ENCODE measurements at regions not wholly inside any gene's neighbourhood (a gene's known extent, or its start where the extent isn't known, plus 50 kb on each side); places are given as distances from the start of the nearest gene placed in this dataset.
"Not testable (repeated sequence)": the region's sequence is repeated elsewhere in the genome, so short reads cannot be mapped to it uniquely, and the experiment has no call there.

DNA sequence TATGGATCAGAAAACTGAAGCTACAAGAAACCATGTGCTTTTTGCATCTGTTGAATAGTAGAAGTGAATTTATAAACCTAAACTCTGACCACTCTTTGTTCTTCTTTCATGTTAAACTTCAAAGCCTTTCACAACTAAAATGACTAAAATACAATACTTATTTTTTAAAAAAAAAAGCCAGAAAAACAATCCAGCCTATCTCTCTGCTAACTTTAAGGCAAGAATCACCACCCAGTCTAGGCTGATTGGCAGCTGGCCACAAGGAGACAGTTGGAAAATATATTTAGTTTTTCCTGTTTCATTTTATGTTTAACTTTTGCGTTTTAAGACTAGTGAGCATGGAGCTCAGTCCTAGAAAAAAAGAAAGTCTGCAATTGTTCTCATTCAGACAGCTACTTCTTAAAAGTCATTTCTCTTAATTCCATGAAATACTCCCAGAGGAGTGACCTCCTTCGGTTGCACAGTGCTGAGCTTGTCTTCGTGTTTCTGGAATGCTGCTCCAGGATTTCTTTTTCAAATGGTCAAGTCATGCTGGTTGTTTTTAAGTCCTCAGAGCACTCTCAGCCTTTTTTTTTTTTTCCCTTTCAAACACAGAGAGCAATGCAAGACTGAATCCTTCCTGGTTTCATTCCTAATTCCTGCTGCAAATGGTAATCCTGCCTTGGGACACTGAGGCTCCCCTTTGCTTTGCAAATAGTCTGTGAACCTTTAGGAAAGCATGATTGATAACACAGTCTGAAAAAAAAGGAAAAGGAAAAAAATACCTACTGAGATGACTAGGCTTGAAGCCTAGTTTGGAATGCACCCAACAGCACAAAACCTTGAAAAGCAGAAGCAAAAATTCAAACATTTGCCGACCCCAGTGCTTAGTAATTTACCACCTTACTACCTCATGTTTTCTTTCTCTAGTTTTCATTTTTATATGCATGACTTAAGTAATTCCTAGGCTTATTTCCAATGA is 233.3 kb upstream of the DAAM1 start:
- no peak for DNase-seq

DNA sequence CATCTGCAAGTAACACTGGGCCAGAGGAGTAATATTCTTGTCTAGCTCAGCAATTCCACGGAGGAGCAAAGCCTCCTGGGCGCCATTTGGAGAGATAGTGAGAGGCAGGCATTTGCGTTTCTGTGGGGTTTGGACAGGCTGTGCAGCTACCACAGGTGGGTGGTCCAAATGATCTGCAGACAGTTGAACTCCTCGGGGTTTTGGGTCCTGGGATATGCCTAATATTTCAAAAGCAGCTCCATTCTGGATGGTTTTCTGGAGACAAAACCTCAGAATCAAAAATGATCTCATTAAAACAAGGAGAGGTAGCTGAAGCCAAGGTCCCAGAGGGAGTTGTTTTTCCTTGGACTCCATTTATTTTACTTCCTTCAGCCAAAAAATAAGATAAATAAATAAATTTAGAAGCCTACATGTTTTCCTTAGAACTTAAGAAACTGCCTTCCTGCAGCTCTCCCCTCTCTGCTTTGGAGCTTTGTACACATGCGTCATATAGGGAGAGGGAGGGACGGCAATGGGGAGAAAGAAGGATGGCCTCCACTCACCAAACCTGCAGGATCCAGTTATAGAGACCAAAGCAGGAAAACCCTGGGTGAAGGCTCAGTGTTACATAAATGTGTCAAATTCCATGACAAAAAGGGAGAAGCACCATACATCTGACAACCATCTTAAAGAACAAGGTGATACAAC is 227.3 kb upstream of the DAAM1 start:
- no peak for DNase-seq

DNA sequence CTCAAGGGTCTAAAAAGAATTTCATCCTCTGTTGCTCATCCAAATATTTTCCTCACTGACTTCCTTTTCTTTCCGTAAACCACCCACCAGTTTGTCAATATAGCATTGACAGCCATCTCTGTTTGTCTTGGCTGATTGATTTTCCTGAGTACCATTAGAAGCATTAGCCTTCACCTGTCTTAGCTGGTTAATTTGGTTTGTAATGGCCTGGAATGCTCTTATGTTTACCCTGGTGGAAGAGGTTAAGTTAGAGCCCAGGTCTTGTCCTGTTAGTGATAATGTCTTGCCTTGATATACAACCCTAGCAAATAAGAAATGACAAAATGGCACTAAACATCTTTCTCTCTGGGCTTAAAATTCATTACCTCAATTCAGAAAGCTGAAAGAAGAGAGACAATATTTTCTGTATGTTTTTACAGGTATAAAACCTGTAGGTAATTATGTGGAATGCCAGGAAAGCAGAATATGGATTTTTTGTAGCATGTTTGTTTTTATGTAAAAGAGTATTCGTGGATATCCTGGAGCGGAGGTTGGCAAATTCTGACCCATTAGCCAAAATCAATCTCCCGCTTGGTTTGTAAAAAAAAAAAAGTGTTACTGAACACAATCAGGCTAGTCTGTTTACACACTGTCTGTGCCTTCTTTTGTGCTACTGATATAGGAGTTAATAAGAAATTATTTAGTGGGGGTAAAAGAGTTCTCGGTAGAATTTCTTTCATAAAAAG is 224.4 kb upstream of the DAAM1 start:
- no peak for DNase-seq

DNA sequence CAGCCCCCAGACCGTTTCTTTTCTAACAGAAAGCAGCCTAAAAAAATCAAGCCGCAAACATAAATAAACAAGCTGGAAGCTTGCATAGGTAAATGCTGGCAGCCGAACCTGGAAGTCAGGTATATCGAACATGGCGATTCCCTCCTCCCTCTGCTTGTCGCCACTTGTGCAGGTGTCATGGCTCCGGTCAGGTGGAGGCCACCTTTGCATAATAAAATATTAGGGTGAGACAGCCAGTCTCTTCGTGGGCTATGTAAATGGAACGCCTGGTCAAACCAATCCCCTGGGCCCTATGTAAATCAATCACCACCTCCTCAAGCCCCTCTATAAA is 223.9 kb upstream of the DAAM1 start:
- DNase-seq = no peak

- no peak for DNase-seq
Measured at GRCh38 chr14:58965601-58966000, 222.9 kb upstream of the DAAM1 start.

DNA sequence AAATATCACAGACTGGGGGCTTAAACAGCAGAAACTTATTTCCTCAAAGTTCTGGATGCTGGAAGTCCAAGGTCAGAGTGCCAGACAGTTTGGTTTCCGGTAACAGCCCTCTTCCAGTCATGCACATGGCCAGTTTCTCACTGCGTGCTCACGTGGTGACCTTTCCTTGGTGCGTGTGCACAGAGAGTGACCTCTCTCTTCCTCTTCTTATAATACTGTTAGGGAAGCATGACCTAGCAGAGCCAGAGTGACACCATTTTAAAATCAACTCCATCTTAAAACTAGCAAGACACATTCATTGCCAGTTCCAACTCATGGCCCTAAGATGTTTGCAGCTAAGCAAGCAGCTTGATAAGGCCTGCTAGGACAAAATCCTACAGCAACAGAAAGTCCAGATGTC is 221.5 kb upstream of the DAAM1 start:
- no peak for DNase-seq

DNA sequence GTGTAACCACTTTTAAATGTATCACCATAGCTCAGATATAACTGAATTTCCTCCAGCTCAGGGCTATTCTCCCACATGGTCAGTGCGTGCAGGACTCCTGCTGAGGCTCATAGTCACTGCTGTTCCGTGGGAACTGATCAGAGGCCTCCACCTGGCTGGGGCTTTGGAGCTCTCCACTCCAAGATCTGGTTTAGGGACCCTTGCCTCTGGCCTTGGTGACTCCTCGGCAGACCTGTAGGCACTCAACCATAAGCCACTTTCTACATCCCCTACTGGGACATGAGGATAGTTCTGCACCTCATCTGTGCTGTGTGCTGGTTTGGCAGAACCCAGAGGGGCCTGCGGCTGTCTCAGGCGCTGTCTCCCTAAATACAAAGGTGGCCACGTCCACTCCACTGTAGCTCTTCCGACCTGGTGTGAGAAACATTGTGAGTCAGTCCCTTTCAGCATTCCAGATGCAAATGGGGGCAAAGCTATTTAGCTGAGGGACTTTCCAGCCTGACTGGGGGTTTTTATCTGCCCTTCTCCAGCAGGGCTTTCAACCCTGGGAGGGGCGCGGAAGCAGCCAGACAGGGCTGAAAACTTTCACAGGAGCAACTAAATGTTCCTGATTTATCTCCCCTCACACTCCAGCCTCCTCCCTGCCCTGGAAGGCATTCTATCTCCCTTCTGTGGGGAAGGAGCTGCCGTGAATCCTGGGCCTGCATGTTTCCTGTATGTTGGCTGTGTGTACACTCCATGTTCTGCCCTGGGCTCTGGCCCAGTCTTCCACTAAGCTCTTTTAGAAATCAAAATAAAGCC is 218.3 kb upstream of the DAAM1 start:
- no peak for DNase-seq

GRCh38 chr14:58972233-58973017 is 216.0 kb upstream of the DAAM1 start:
- no peak for DNase-seq

DNA sequence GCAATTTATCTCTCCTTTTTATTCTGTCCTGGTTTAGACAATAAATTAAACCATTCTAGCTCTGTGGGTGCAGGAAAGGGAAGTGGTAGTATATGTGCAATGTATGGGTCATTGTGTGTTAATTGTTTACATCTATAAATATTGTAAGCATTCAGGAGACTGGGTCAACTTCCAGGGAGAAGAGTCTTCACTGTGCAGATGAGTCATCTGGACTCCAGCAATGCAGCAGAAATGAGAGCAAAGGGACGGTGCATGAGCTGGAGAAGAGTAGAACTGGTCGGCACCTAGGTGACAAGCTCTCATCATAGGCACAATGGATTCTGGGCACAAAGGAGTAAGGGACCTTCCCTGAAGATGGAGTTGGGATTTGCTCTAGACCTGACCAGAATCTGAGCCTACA is 211.1 kb upstream of the DAAM1 start:
- DNase-seq = no peak

DNA sequence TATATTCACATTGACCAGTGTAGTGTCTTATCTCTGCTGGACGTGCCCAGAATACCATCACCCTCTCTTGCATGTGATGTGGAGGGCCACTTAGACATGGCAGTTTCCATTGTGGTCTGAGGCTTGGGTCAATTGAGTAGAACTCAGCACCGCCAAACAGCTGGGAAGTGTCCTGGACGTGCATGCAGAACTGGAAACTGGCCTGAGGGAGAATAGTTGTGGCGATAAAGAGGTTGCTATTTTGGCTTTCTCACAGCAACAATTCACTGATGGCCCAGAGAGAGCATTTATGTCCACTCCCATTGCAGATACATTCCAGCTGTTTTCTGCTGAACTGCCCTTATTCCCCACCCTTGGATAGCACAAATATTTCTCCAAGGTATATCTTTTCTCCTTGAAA is 210.1 kb upstream of the DAAM1 start:
- DNase-seq = no peak

DNA sequence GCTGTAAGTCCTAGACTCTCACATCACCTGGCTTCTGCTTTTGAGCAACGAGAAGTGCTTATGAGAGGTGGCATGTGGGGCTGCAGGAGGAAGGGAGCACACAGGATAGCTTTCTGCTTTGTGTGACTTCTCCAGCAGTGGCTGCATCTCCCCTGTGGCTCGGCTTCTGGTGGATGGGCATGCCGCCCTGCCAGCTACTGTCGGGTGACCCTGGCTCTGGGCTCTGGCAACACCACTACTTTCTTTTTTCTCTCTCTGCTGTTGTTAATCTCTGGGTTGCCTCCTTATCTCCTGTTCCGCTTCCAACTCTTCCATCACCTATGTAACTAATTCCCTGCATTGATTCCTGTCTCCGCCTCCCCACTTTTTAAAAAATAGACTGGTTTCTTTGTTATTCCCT is 209.1 kb upstream of the DAAM1 start:
- no peak for DNase-seq

DNA sequence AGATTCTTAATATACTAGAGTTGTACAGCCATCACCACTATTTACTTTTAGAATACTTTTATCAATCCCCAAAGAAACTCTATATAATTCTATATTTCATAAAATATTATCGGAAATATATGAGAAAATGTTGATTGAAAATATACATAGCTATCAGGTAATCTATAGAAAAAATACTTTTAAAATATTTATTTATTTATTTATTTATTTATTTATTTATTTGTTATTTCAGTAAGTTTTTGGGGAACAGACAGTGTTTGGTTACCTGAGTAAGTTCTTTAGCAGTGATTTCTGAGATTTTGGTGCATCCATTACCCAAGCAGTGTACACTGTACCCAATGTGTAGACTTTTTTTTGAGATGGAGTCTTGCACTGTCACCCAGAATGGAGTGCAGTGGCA is 206.6 kb upstream of the DAAM1 start:
- no peak for DNase-seq

GRCh38 chr14:58985786-58986185 is 202.7 kb upstream of the DAAM1 start:
- no peak for DNase-seq

GRCh38 chr14:58987591-58987990 is 200.9 kb upstream of the DAAM1 start:
- DNase-seq = no peak

- DNase-seq = no peak
Measured at GRCh38 chr14:58992935-58993334, 195.5 kb upstream of the DAAM1 start.

GRCh38 chr14:58994130-58994529 is 194.3 kb upstream of the DAAM1 start:
- DNase-seq = no peak

- no peak for DNase-seq
Measured at GRCh38 chr14:59004012-59004411, 184.5 kb upstream of the DAAM1 start.

DNA sequence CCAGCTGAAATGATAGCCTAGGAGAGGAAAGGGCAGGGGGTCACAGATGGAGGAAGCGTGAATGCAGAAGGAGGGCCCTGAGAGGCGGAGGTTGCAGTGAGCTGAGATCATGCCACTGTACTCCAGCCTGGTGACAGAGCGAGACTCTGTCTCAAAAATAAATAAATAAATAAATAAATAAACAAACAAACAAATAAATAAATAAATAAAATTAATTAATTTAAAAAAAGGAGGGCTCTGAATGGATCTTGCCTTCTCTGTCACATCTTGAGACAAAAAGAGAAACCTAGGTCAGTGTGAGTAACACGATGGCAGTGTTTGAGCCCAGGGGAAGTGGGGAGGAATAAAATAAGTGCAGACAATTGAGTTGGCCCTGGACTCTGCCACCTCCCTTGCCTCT is 182.3 kb upstream of the DAAM1 start:
- not testable (repeated sequence) for DNase-seq

DNA sequence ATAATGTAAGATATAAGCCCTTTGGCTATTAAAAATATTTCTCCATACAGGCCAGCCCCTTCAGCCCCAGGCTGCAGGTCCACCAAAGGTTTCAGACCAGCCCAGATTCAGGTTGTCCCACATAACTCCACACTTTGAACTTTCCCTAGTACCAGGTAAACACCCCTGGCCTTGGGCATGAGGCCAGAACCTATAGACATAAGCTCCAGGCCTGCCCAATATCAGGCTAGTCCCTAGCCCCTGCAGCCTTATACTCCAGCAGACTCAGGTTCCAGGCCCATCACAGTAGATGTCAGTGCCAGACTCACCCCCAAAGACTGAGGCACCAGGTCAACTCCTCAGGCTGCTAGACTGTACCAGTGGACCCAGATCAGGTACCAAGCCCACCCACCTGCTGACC is 178.5 kb upstream of the DAAM1 start:
- no peak for DNase-seq

GRCh38 chr14:59013672-59014298 is 174.7 kb upstream of the DAAM1 start:
- DNase-seq = no peak

DNA sequence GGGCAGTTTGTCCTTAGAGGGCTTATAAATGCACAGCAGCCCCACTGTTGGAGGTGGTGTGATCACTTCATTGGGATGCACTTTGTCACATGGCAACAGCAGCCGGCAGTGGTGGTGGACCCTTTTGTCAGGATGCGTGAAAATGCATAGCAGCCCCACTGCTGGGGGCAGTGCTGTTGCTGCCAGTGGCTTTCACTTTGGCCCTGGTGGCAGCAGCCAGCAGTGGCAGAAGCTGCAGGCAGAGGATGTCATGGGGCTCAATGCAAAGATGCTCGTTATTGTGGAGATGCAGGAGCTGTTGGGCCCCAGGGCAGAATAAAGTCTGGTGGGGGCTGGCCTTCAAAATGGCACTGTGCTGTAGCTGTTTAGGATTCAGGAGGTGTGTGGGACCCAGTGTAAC is 173.0 kb upstream of the DAAM1 start:
- DNase-seq = no peak
